IMR-90 (cell line): ENCODE measurements at regions not wholly inside any gene's neighbourhood (a gene's known extent, or its start where the extent isn't known, plus 50 kb on each side); places are given as distances from the start of the nearest gene placed in this dataset.
A peak's percentile ranks its signal among the peaks of the same experiment; 100 is the strongest.

Experiments
- ATAC-seq: fragments of 200-7000 bp; cut with Tn5 transposase; 2 replicates; pipeline ENCODE4 v1.9.1; 2020; ENCODE audit warnings: low read depth, mild to moderate bottlenecking, moderate library complexity
- BruUV-seq: library from RNA; stranded (reverse); fragments of 400-500 nt; replicated peaks from 2 replicates; lab custom pipeline; 2021; lab: Mats Ljungman, UMichigan
- CTCF ChIA-PET: fragments of 300-600 bp; formaldehyde crosslinking; extraction: SDS; loops from one replicate; lab custom pipeline; 2021; ENCODE audit warnings: antibody characterized with exemption; lab: Yijun Ruan, JAX
- POLR2A ChIA-PET: fragments of 300-600 bp; sonication (Branson Sonifier 250); formaldehyde crosslinking; loops from one replicate; lab custom pipeline; 2022; ENCODE audit warnings: antibody characterized with exemption; ENCODE audit not compliant: unreplicated experiment; lab: Charles Lee
- DNase-seq: peaks from one replicate; pipeline ENCODE4 v3.0.0; 2013
- H2AFZ ChIP-seq: replicated peaks from 2 replicates; pipeline ENCODE3; 2013; ENCODE audit warnings: low read length, mild to moderate bottlenecking; ENCODE audit not compliant: poor library complexity
- H2AK5ac ChIP-seq: 2 replicates; pipeline ENCODE4 v1.6.1; 2013; ENCODE audit warnings: low read depth, low read length, inconsistent platforms
- H2AK9ac ChIP-seq: replicated peaks from 2 replicates; pipeline ENCODE3; 2013; ENCODE audit warnings: mild to moderate bottlenecking, low read depth, low read length, moderate library complexity; ENCODE audit not compliant: poor library complexity
- H2BK120ac ChIP-seq: 2 replicates; pipeline ENCODE4 v1.6.1; 2013; ENCODE audit warnings: low read depth, low read length, inconsistent platforms
- H2BK15ac ChIP-seq: 3 replicates; pipeline ENCODE4 v1.6.1; 2013; ENCODE audit warnings: low read depth, low read length, inconsistent platforms
- H2BK20ac ChIP-seq: 2 replicates; pipeline ENCODE4 v1.6.1; 2013; ENCODE audit warnings: low read depth, mild to moderate bottlenecking, inconsistent platforms, low read length, moderate library complexity
- H2BK5ac ChIP-seq: 2 replicates; pipeline ENCODE4 v1.6.1; 2013; ENCODE audit warnings: mild to moderate bottlenecking, low read depth, low read length, inconsistent platforms; ENCODE audit not compliant: poor library complexity, severe bottlenecking
- H3K14ac ChIP-seq: replicated peaks from 2 replicates; pipeline ENCODE4 v1.6.1; 2013; ENCODE audit warnings: low read depth, low read length, inconsistent platforms
- H3K18ac ChIP-seq: 2 replicates; pipeline ENCODE4 v1.6.1; 2013; ENCODE audit warnings: low read depth, low read length, control low read depth
- H3K23ac ChIP-seq: 2 replicates; pipeline ENCODE4 v1.6.1; 2013; ENCODE audit warnings: low read depth, low read length, inconsistent platforms
- H3K27ac ChIP-seq: 2 replicates; pipeline ENCODE4 v1.5.1; 2013; ENCODE audit warnings: mild to moderate bottlenecking, control low read depth, low read length; ENCODE audit not compliant: insufficient read depth
- H3K27me3 ChIP-seq: 2 replicates; pipeline ENCODE4 v1.6.1; 2013; ENCODE audit warnings: low read length; ENCODE audit not compliant: control insufficient read depth, insufficient read depth
- H3K36me3 ChIP-seq: 2 replicates; pipeline ENCODE4 v1.6.1; 2013; ENCODE audit warnings: low read length, mixed read lengths; ENCODE audit not compliant: control insufficient read depth, insufficient read depth
- H3K4ac ChIP-seq: 2 replicates; pipeline ENCODE4 v1.6.1; 2013; ENCODE audit warnings: low read depth, low read length, inconsistent platforms
- H3K4me1 ChIP-seq: 2 replicates; pipeline ENCODE4 v1.6.1; 2013; ENCODE audit warnings: low read length, mixed read lengths; ENCODE audit not compliant: control insufficient read depth, insufficient read depth
- H3K4me2 ChIP-seq: 2 replicates; pipeline ENCODE4 v1.6.1; 2013; ENCODE audit warnings: low read depth, mild to moderate bottlenecking, control low read depth, low read length, moderate library complexity
- H3K4me3 ChIP-seq: 2 replicates; pipeline ENCODE4 v1.5.1; 2013; ENCODE audit warnings: low read depth, mild to moderate bottlenecking, control low read depth, low read length, moderate library complexity; ENCODE audit not compliant: insufficient read depth
- H3K56ac ChIP-seq: 2 replicates; pipeline ENCODE4 v1.6.1; 2013; ENCODE audit warnings: low read length, inconsistent platforms; ENCODE audit not compliant: insufficient read depth; ENCODE audit errors: extremely low read depth
- H3K79me1 ChIP-seq, 2 experiments: 2 replicates each; pipeline ENCODE4 v1.6.1; 2013; ENCODE audit warnings: low read length in 2 of 2, inconsistent platforms in 1 of 2, low read depth in 1 of 2
- H3K9ac ChIP-seq: 2 replicates; pipeline ENCODE4 v1.6.1; 2013; ENCODE audit warnings: low read depth, low read length, control low read depth
- H3K9me1 ChIP-seq: 2 replicates; pipeline ENCODE4 v1.6.1; 2013; ENCODE audit warnings: low read length, inconsistent platforms; ENCODE audit not compliant: insufficient read depth
- H3K9me3 ChIP-seq: 2 replicates; pipeline ENCODE4 v1.6.1; 2013; ENCODE audit warnings: low read length; ENCODE audit not compliant: control insufficient read depth, insufficient read depth
- H4K20me1 ChIP-seq: 2 replicates; pipeline ENCODE4 v1.6.1; 2013; ENCODE audit warnings: low read length, inconsistent platforms; ENCODE audit not compliant: insufficient read depth
- H4K5ac ChIP-seq: 2 replicates; pipeline ENCODE4 v1.6.1; 2013; ENCODE audit warnings: mild to moderate bottlenecking, low read depth, low read length, control low read depth
- H4K8ac ChIP-seq, 2 experiments: 2 replicates each; pipeline ENCODE4 v1.6.1; 2013; ENCODE audit warnings: low read depth in 2 of 2, low read length in 2 of 2, control low read depth in 1 of 2, inconsistent platforms in 1 of 2
- H4K91ac ChIP-seq: 2 replicates; pipeline ENCODE4 v1.6.1; 2013; ENCODE audit warnings: low read depth, low read length, inconsistent platforms; ENCODE audit not compliant: insufficient read depth
- BHLHE40 ChIP-seq: fragments of 150-350 bp; IDR thresholded peaks from 2 replicates; pipeline ENCODE4 v1.6.1; 2016; ENCODE audit warnings: mild to moderate bottlenecking, low read depth, low read length
- ELK1 ChIP-seq: fragments of 150-350 bp; IDR thresholded peaks from 2 replicates; pipeline ENCODE4 v1.6.1; 2016; ENCODE audit warnings: low read depth, mild to moderate bottlenecking, low read length, moderate library complexity, borderline replicate concordance
- NFE2L2 ChIP-seq: fragments of 150-350 bp; IDR thresholded peaks from 2 replicates; pipeline ENCODE4 v1.6.1; 2016; ENCODE audit warnings: low read depth, mild to moderate bottlenecking, low read length
- RCOR1 ChIP-seq: IDR thresholded peaks from 2 replicates; pipeline ENCODE4 v1.6.1; 2012; ENCODE audit warnings: mild to moderate bottlenecking, low read length, improper control_type of control experiment; ENCODE audit not compliant: insufficient replicate concordance
- USF2 ChIP-seq: fragments of 150-350 bp; IDR thresholded peaks from 2 replicates; pipeline ENCODE4 v1.6.1; 2017; ENCODE audit warnings: mild to moderate bottlenecking, antibody characterized with exemption, low read length, low read depth
- WGBS, 2 experiments: methylation state at CpG; one replicate each; pipeline versions ENCODE4 v1.1.5 to v1.1.7; 2013; ENCODE audit warnings: missing lambda C conversion rate in 2 of 2; ENCODE audit not compliant: insufficient read length in 1 of 2; ENCODE audit errors: extremely low coverage in 2 of 2; 5-methylcytosine and 5-hydroxymethylcytosine counted together
- dilution Hi-C: fragments of 300-500 bp; cut with HindIII; formaldehyde crosslinking; loops from one replicate; pipeline ENCODE4 v1.14.3; 2018; ENCODE audit warnings: low sequenced_read_pairs; ENCODE audit not compliant: unreplicated experiment
- in situ Hi-C: fragments of 300-500 bp; cut with MboI; formaldehyde crosslinking; loops from 3 replicates; pipeline ENCODE4 v1.14.3; 2019; ENCODE audit warnings: low sequenced_read_pairs, inconsistent platforms, mixed read lengths
- intact Hi-C: fragments of 100-400 bp; cut with micrococcal nuclease; formaldehyde crosslinking; loops from 2 replicates; pipeline ENCODE4 v1.10.0; 2022

DNA sequence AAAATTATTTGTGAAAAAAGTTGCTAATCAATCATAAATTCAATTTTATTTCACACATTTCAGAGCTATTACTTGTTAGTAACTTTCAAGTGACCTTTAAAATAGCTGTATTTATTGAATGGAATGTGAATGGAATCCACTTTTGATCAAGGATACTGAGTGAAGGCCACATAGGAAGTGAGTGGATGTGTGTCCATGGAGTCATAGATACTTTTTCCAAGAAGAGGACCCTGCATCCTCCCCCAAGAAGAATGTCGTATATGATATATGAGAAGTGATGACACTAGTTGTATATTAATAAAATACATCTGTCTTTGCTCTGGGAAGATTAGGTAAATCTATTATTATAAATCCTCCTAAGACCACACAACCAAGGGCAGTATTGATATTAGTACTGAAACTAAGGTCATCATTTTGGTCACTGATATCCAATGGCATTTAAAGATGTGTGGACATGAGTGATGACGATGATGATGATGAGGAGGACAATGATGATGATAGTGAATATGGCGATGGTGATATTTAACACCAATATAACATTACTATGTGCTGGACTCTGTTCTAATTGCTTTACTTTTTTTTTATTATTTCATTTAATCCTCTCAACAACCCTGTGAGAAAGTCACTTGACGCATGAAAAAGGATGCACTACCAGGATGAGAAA, 493.0 kb upstream of the NR2F2 start:
- H3K4ac ChIP-seq = no peak overlapping the region
- no peak overlapping the region for H2BK15ac ChIP-seq
- H3K36me3 ChIP-seq = no peaks in the 10 kb centered on the region
- no peak overlapping the region for H2AFZ ChIP-seq
- H2BK20ac ChIP-seq = no peak overlapping the region
- peak overlapping the region; percentile 49; the same call in 1 of the 2 replicates for H3K18ac ChIP-seq
- no peak overlapping the region for H4K5ac ChIP-seq
- no peak for ATAC-seq
- H3K14ac ChIP-seq = no peak overlapping the region; the same call in 1 of the 2 replicates
- no CpG with 5 or more reads among the region's 4 CpGs for WGBS, 2 experiments
- H3K4me3 ChIP-seq = no peak overlapping the region
- H4K91ac ChIP-seq = no peak overlapping the region
- H3K9me1 ChIP-seq = peaks cover 6% of the 10 kb centered on the region
- H3K4me2 ChIP-seq = no peak overlapping the region
- no peak overlapping the region for H2AK9ac ChIP-seq
- dilution Hi-C loops (no loop called here), intact Hi-C loops (no loop called here), in situ Hi-C loops (no loop called here)
- H2BK5ac ChIP-seq = no peak overlapping the region
- POLR2A ChIA-PET = no interaction called here
- H3K56ac ChIP-seq = no peak overlapping the region
- CTCF ChIA-PET = interaction anchor here (1.0 kb wide), 1 partner anchor 539 kb away, joined by 3 read pairs; no protein-coding TSS in a partner anchor
- H2AK5ac ChIP-seq = 0 out of 2 replicates have a peak overlapping the region, but pooled peaks have one; percentile 54
- DNase-seq = no peak
- H4K20me1 ChIP-seq = no peaks in the 10 kb centered on the region
- no peaks in the 10 kb centered on the region for H3K9me3 ChIP-seq
- peaks cover 12% of the 10 kb centered on the region for H3K4me1 ChIP-seq
- no peak overlapping the region for H3K9ac ChIP-seq
- TF ChIP-seq NFE2L2 (no peak), RCOR1 (no peak), BHLHE40 (no peak), ELK1 (no peak), USF2 (no peak)
- no TSS peak for BruUV-seq
- no peak overlapping the region for H2BK120ac ChIP-seq
- H3K23ac ChIP-seq = no peak overlapping the region
- no peaks in the 10 kb centered on the region for H3K79me1 ChIP-seq
- no peak overlapping the region for H3K27ac ChIP-seq
- no peak overlapping the region for H4K8ac ChIP-seq
- no peaks in the 10 kb centered on the region for H3K27me3 ChIP-seq
